Gastroesophageal sphincter (tissue), 3 donors: ENCODE measurements at regions not wholly inside any gene's neighbourhood (a gene's known extent, or its start where the extent isn't known, plus 50 kb on each side); places are given as distances from the start of the nearest gene placed in this dataset.

Experiments used
- POLR2A ChIP-seq, 2 donors: fragments of 450-650 bp; IDR thresholded peaks; one replicate each; pipeline ENCODE4 v1.6.1; 2017; ENCODE audit warnings: antibody characterized with exemption in 2 of 2, mild to moderate bottlenecking in 2 of 2, moderate library complexity in 1 of 2
- POLR2AphosphoS5 ChIP-seq: sonication (generic); formaldehyde crosslinking; IDR thresholded peaks from one replicate; pipeline ENCODE4 v1.6.1; 2017; ENCODE audit warnings: antibody characterized with exemption
- TF ChIP-seq, protein P1 (sequence below), 4 experiments: fragments of 200-600 bp in 2 of 4; fragments of 450-650 bp in 2 of 4; sonication (generic) in 1 of 4; IDR thresholded peaks; one replicate each; pipeline ENCODE4 v1.5.1; 2017 to 2019; ENCODE audit warnings: antibody characterized with exemption in 4 of 4, mild to moderate bottlenecking in 2 of 4, moderate library complexity in 2 of 4

GRCh38 chr12:65660096-65660495 lies 164.2 kb upstream of the HMGA2 start:
- no peak for TF ChIP-seq POLR2A (IDR thresholded peaks at IDR 0.05)
- no peak for TF ChIP-seq POLR2AphosphoS5
- TF ChIP-seq, protein P1, sequence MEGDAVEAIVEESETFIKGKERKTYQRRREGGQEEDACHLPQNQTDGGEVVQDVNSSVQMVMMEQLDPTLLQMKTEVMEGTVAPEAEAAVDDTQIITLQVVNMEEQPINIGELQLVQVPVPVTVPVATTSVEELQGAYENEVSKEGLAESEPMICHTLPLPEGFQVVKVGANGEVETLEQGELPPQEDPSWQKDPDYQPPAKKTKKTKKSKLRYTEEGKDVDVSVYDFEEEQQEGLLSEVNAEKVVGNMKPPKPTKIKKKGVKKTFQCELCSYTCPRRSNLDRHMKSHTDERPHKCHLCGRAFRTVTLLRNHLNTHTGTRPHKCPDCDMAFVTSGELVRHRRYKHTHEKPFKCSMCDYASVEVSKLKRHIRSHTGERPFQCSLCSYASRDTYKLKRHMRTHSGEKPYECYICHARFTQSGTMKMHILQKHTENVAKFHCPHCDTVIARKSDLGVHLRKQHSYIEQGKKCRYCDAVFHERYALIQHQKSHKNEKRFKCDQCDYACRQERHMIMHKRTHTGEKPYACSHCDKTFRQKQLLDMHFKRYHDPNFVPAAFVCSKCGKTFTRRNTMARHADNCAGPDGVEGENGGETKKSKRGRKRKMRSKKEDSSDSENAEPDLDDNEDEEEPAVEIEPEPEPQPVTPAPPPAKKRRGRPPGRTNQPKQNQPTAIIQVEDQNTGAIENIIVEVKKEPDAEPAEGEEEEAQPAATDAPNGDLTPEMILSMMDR (IDR thresholded peaks at IDR 0.05): no peak
